ENCODE measurements at regions not wholly inside any gene's neighbourhood (a gene's known extent, or its start where the extent isn't known, plus 50 kb on each side); places are given as distances from the start of the nearest gene placed in this dataset.

- no peak for TF ChIP-seq CTCF (IDR thresholded peaks at IDR 0.05)
- TF ChIP-seq POLR2A (IDR thresholded peaks at IDR 0.05) = no peak
- TF ChIP-seq POLR2AphosphoS5 (IDR thresholded peaks at IDR 0.05) = no peak
- no peak for TF ChIP-seq EP300 (IDR thresholded peaks at IDR 0.05; ENCODE audit: low read depth)
These were observed 115.6 kb upstream of the TLL1 start for GRCh38 chr4:165757451-165757850.

Measured in transverse colon (tissue), 4 donors.